Astrocyte (in vitro differentiated cells and primary cell): ENCODE measurements at regions not wholly inside any gene's neighbourhood (a gene's known extent, or its start where the extent isn't known, plus 50 kb on each side); places are given as distances from the start of the nearest gene placed in this dataset.

Source experiments
- CTCF ChIP-seq: IDR thresholded peaks from 2 replicates; pipeline ENCODE4 v1.5.1; 2011; ENCODE audit warnings: low read depth, mild to moderate bottlenecking, inconsistent platforms, low read length, moderate library complexity; ENCODE audit not compliant: insufficient read depth
- EZH2 ChIP-seq: IDR thresholded peaks from 2 replicates; pipeline ENCODE4 v1.6.1; 2012; ENCODE audit warnings: mild to moderate bottlenecking, low read length, inconsistent platforms; ENCODE audit not compliant: insufficient read depth

GRCh38 chr7:54398863-54399262 lies 143.3 kb upstream of the VSTM2A start:
- TF ChIP-seq CTCF (no peak), EZH2 (no peak)
